Gastrocnemius medialis (tissue), 4 donors: ENCODE measurements at regions not wholly inside any gene's neighbourhood (a gene's known extent, or its start where the extent isn't known, plus 50 kb on each side); places are given as distances from the start of the nearest gene placed in this dataset.

Experiments
- ATAC-seq, 2 donors: fragments of 150-250 bp; one replicate each; pipeline ENCODE4 v1.9.1; 2016
- DNase-seq, 2 donors: peaks; one replicate each; pipeline ENCODE4 v3.0.0-alpha.2; 2019
- H3K27ac ChIP-seq, 4 donors: fragments of 200-600 bp; sonication (generic); 1 replicate in 1 of 4; 2 replicates in 3 of 4; pipeline ENCODE4 v1.5.1; 2016 to 2018; ENCODE audit warnings: mild to moderate bottlenecking in 2 of 4, moderate library complexity in 1 of 4
- H3K27me3 ChIP-seq, 3 donors: fragments of 200-600 bp; sonication (generic) in 2 of 3; 1 replicate in 1 of 3; 2 replicates in 2 of 3; pipeline versions ENCODE4 v1.5.1 to v1.6.0; 2016 to 2019; ENCODE audit warnings: mild to moderate bottlenecking in 1 of 3, moderate library complexity in 1 of 3
- H3K36me3 ChIP-seq, 2 donors: fragments of 200-600 bp; sonication (generic) in 1 of 2; one replicate each; pipeline ENCODE4 v1.5.1; 2017 to 2018
- H3K4me1 ChIP-seq, 2 donors: fragments of 200-600 bp; sonication (generic) in 1 of 2; one replicate each; pipeline ENCODE4 v1.5.1; 2016 to 2017; ENCODE audit warnings: mild to moderate bottlenecking in 2 of 2
- H3K4me3 ChIP-seq, 4 donors: fragments of 200-600 bp; sonication (generic) in 3 of 4; 1 replicate in 1 of 4; 2 replicates in 3 of 4; pipeline ENCODE4 v1.5.1; 2016 to 2019; ENCODE audit warnings: mild to moderate bottlenecking in 2 of 4
- H3K9me3 ChIP-seq, 3 donors: fragments of 200-600 bp; sonication (generic) in 2 of 3; 1 replicate in 1 of 3; 2 replicates in 2 of 3; pipeline ENCODE4 v1.5.1; 2016 to 2019
- CTCF ChIP-seq, 5 experiments: fragments of 450-650 bp in 3 of 5; fragments of 200-600 bp in 2 of 5; sonication (generic) in 2 of 5; IDR thresholded peaks in 4 of 5; conservative IDR thresholded peaks in 1 of 5; 1 replicate in 4 of 5; 2 replicates in 1 of 5; pipeline ENCODE4 v1.5.1; 2016 to 2019; ENCODE audit warnings: antibody characterized with exemption in 5 of 5, mild to moderate bottlenecking in 3 of 5, moderate library complexity in 3 of 5
- POLR2A ChIP-seq, 2 donors: fragments of 450-650 bp; IDR thresholded peaks; one replicate each; pipeline ENCODE4 v1.6.1; 2017; ENCODE audit warnings: antibody characterized with exemption in 2 of 2, mild to moderate bottlenecking in 2 of 2, moderate library complexity in 2 of 2
- in situ Hi-C, 4 donors: fragments of 200-750 bp; cut with MboI; loops; one replicate each; pipeline versions ENCODE4 v1.15.0 to v1.8.0; 2017; ENCODE audit warnings: low sequenced_read_pairs in 4 of 4
- intact Hi-C: fragments of 100-400 bp; cut with DNase I; formaldehyde crosslinking; loops from one replicate; pipeline ENCODE4 v1.15.1; 2023; ENCODE audit warnings: low total_unique reads

GRCh38 chr12:91404441-91404840 is 221.8 kb upstream of the DCN start:
- in situ Hi-C loops: no loop called here
- intact Hi-C loops: no loop called here
- Histone ChIP-seq H3K36me3 (no peaks in the 10 kb centered on the region), H3K27ac (no peak overlapping the region), H3K9me3 (no peaks in the 10 kb centered on the region), H3K4me1 (no peaks in the 10 kb centered on the region), H3K4me3 (no peak overlapping the region), H3K27me3 (no peaks in the 10 kb centered on the region)
- TF ChIP-seq POLR2A (IDR thresholded peaks at IDR 0.05) (no peak), CTCF (IDR thresholded peaks at IDR 0.05 in 4 of 5, conservative IDR thresholded peaks at IDR 0.05 in 1 of 5) (no peak)
- ATAC-seq (no peak), DNase-seq (no peak)

GRCh38 chr12:91401190-91401589 is 218.6 kb upstream of the DCN start:
- H3K27ac ChIP-seq: no peak overlapping the region
- no peak for TF ChIP-seq POLR2A (IDR thresholded peaks at IDR 0.05)
- no peak for TF ChIP-seq CTCF (IDR thresholded peaks at IDR 0.05 in 4 of 5, conservative IDR thresholded peaks at IDR 0.05 in 1 of 5)
- H3K4me1 ChIP-seq: no peaks in the 10 kb centered on the region
- no peaks in the 10 kb centered on the region for H3K36me3 ChIP-seq
- H3K4me3 ChIP-seq: no peak overlapping the region
- in situ Hi-C loops: no loop called here
- H3K27me3 ChIP-seq: no peaks in the 10 kb centered on the region
- intact Hi-C loops: no loop called here
- DNase-seq (no peak), ATAC-seq (no peak)
- no peaks in the 10 kb centered on the region for H3K9me3 ChIP-seq

DNA sequence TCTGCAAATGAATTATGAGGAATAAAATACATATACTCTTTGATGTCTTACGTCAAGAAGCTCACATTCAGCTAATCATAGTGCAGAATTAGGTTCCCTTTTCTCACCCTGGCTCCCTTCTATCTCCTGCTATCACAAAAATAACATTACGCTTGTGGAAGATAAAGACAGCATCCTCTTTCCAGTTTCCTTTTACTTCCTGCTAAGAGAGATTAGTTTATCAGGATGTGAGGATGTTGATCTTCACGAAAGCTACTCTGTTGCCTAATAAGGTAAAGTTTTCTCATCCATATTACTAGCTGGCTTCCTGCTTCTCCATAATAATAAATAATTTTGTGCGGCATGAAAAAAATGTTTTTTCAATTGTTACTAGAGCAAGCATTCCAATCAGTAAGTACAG is 217.7 kb upstream of the DCN start:
- no peaks in the 10 kb centered on the region for H3K9me3 ChIP-seq
- H3K4me3 ChIP-seq: no peak overlapping the region
- H3K27me3 ChIP-seq: no peaks in the 10 kb centered on the region
- intact Hi-C loops: no loop called here
- H3K27ac ChIP-seq: no peak overlapping the region
- H3K4me1 ChIP-seq: no peaks in the 10 kb centered on the region
- TF ChIP-seq POLR2A (IDR thresholded peaks at IDR 0.05): no peak
- no peak for TF ChIP-seq CTCF (IDR thresholded peaks at IDR 0.05 in 4 of 5, conservative IDR thresholded peaks at IDR 0.05 in 1 of 5)
- DNase-seq (no peak), ATAC-seq (no peak)
- H3K36me3 ChIP-seq: no peaks in the 10 kb centered on the region
- in situ Hi-C loops: no loop called here

DNA sequence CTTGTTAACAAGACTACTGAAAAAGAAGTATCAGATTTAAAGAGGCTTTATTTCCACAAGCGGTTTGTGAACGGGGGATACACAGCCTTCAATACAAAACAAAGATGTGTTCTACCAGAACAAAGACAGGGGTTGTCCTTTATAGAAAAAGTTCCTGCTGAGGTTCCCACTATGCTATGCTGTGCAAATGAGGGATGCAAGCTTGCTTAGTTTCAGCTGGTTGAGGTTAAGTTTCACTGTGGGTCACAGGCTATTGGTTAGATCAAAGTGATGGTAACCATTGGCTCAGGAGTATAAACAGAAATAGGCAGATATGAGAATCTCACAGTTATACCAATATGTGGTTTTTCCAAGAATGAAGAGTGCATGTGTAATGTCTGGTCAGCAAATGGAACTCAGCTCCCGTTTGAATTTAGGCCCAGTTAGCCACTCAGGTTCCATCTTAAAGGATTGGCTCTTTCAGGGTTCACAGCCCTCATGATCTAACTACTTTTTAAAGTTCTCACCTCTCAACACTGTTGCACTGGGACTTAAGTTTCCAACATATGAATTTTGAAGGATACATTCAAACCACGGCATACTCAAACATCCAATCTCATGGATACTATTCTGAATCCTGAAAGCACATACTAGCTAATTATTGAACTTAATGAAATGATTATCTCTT is 215.4 kb upstream of the DCN start:
- Histone ChIP-seq H3K9me3 (no peaks in the 10 kb centered on the region), H3K27ac (no peak overlapping the region), H3K4me3 (no peak overlapping the region), H3K27me3 (no peaks in the 10 kb centered on the region), H3K36me3 (no peaks in the 10 kb centered on the region), H3K4me1 (no peaks in the 10 kb centered on the region)
- TF ChIP-seq POLR2A (IDR thresholded peaks at IDR 0.05) (no peak), CTCF (IDR thresholded peaks at IDR 0.05 in 4 of 5, conservative IDR thresholded peaks at IDR 0.05 in 1 of 5) (no peak)
- intact Hi-C loops: no loop called here
- ATAC-seq (no peak), DNase-seq (no peak)
- in situ Hi-C loops: loop anchor here in 3 of 4 donors (25.0 kb wide), 3 partner anchors 764 to 1239 kb away; no protein-coding TSS in a partner anchor

GRCh38 chr12:91396293-91396692 is 213.7 kb upstream of the DCN start:
- Histone ChIP-seq H3K4me3 (no peak overlapping the region), H3K36me3 (no peaks in the 10 kb centered on the region), H3K9me3 (no peaks in the 10 kb centered on the region), H3K27me3 (no peaks in the 10 kb centered on the region), H3K4me1 (no peaks in the 10 kb centered on the region), H3K27ac (no peak overlapping the region)
- intact Hi-C loops (no loop called here), in situ Hi-C loops (loop anchor here in 3 of 4 donors (25.0 kb wide), 3 partner anchors 766 to 1241 kb away; no protein-coding TSS in a partner anchor)
- TF ChIP-seq POLR2A (IDR thresholded peaks at IDR 0.05) (no peak), CTCF (IDR thresholded peaks at IDR 0.05 in 4 of 5, conservative IDR thresholded peaks at IDR 0.05 in 1 of 5) (no peak)
- no peak for DNase-seq
- no peak for ATAC-seq
